ENCODE measurements at regions not wholly inside any gene's neighbourhood (a gene's known extent, or its start where the extent isn't known, plus 50 kb on each side); places are given as distances from the start of the nearest gene placed in this dataset.
"Not testable (repeated sequence)": the region's sequence is repeated elsewhere in the genome, so short reads cannot be mapped to it uniquely, and the experiment has no call there.

DNA sequence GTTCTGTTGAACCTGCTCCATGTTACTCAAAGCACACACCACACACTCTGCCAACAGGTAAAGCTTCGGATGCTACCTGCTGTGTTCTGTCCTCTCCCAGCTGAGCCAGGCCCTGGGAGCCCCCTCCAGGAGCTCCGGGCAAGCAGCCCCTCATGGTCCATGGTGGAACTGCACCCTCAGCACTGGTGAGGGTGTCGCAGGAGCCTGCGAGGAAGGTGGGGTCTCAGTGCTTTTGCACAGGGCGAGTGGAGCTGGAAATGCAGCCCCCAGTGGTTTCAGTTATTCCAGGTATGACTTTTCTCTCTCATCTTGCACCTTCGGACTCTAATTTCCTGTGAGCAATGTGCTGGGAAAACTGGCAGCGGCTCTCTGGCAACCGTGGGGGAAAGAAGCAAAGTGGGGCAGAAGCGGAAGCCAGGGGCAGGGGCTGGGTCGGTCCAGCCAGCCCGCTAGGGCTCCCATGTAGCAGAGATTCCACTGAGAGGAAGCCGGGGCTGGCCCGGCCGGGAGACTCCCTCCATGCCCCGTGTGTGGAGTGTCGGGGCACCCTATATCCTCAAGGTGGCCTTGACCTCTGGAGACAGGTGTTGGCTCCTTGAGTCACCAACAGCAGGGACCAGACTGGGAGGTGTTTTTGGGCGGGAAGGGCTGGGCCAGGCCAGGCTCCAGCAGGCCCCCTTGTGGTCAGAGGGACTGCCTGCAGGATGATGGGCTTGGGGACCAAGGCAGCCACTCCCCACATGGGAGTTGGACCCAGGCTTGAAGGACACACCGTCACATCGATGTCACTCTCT lies 75.6 kb upstream of the PRSS3 start:
- peak; percentile 35 for DNase-seq (ENCODE audit: extremely low spot score)
- POLR2A ChIA-PET, result no interaction called here
- TF ChIP-seq, protein P1, sequence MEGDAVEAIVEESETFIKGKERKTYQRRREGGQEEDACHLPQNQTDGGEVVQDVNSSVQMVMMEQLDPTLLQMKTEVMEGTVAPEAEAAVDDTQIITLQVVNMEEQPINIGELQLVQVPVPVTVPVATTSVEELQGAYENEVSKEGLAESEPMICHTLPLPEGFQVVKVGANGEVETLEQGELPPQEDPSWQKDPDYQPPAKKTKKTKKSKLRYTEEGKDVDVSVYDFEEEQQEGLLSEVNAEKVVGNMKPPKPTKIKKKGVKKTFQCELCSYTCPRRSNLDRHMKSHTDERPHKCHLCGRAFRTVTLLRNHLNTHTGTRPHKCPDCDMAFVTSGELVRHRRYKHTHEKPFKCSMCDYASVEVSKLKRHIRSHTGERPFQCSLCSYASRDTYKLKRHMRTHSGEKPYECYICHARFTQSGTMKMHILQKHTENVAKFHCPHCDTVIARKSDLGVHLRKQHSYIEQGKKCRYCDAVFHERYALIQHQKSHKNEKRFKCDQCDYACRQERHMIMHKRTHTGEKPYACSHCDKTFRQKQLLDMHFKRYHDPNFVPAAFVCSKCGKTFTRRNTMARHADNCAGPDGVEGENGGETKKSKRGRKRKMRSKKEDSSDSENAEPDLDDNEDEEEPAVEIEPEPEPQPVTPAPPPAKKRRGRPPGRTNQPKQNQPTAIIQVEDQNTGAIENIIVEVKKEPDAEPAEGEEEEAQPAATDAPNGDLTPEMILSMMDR (IDR thresholded peaks at IDR 0.05; ENCODE audit: control extremely low read depth, extremely low read depth, low read depth, missing control alignments), result peak; percentile 50
- CTCF ChIA-PET, result interaction anchor here (0.7 to 8.7 kb wide), 12 partner anchors 11 to 124 kb away, joined by 3 to 277 read pairs (median 7); no protein-coding TSS in a partner anchor

DNA sequence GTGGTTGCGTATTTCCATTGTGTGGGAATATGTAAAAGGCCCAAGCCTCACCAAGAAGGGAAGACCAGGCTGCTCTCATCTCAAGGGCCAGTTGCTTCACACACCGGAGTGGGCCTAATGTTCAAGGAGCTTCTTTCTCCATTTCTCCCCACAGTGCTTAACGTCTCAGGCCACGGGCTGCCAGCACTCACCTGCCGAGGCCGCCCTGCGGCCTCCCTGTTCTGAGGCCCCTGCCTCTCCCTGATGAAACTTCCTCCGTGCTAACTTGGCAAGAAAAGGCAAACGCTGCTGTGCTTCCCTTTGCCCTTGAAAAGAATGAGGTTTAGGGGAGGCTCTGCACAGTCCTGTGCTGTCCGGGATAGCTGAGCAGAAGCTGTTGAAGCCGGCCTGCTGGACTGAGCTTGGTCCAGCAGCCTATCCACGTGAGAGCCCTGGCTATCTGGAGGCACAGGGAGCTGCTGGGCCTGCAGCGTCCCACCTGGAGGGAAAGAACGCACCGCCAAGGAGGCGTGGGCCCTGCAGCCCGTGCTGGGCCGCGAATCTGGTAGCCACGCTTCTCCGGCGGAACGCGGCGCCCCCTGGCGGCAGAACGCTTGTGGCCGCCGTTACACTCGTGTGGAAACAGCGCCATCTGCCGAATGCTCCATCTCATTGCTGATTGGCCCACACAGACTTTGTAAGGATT lies 73.5 kb upstream of the PRSS3 start:
- TF ChIP-seq, protein P1 (IDR thresholded peaks at IDR 0.05; ENCODE audit: control extremely low read depth, extremely low read depth, low read depth, missing control alignments), result peak; percentile 100
- CTCF ChIA-PET, result interaction anchor here (0.7 to 8.7 kb wide), 29 partner anchors 9 to 319 kb away, joined by 3 to 277 read pairs (median 4); no protein-coding TSS in a partner anchor
- POLR2A ChIA-PET, result no interaction called here
- peak; percentile 82 for DNase-seq (ENCODE audit: extremely low spot score)

DNA sequence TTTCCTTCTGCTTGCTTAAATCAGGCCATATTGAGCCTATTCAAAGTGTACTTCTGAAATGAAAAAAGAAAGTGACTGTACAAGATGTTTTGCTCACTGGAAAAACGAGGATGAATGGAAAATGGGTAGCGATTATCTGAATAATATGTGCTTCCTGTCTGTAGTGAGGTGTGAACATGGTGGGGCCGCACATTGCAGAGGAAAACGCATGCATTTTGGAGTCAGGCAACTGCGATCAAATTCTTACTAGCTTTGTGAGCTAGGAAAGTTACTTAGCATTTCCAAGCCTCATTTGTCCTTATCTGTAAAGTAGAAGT lies 73.0 kb upstream of the PRSS3 start:
- ChIA-PET CTCF (interaction anchor here (1.0 to 8.7 kb wide), 19 partner anchors 9 to 306 kb away, joined by 3 to 277 read pairs (median 7); no protein-coding TSS in a partner anchor), POLR2A (no interaction called here)
- TF ChIP-seq, protein P1 (IDR thresholded peaks at IDR 0.05; ENCODE audit: control extremely low read depth, extremely low read depth, low read depth, missing control alignments), result no peak
- DNase-seq (ENCODE audit: extremely low spot score), result no peak

DNA sequence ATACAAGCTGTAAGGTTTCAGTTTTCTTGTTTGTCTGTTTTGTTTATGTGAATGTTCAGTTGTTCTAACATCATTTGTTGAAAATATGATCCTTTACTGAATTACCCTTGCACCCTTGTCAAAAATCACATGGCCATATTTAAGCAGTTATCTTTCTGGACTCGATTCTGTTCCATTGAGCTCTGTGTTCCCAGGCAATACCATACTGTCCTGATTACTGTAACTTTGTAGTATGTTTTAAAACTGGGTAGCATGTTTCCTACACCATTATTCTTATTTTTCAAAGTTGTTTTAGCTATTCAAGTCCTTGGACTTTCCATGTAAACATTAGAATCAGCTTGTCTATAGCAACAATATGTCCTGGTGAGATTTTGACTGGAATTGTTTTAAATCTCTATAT lies 66.7 kb upstream of the PRSS3 start:
- TF ChIP-seq, protein P1 (IDR thresholded peaks at IDR 0.05; ENCODE audit: control extremely low read depth, extremely low read depth, low read depth, missing control alignments), result no peak
- CTCF ChIA-PET, result interaction anchor here (1.4 to 3.0 kb wide), 2 partner anchors 50 to 105 kb away, joined by 5 to 10 read pairs; no protein-coding TSS in a partner anchor
- POLR2A ChIA-PET, result no interaction called here
- DNase-seq (ENCODE audit: extremely low spot score), result no peak

DNA sequence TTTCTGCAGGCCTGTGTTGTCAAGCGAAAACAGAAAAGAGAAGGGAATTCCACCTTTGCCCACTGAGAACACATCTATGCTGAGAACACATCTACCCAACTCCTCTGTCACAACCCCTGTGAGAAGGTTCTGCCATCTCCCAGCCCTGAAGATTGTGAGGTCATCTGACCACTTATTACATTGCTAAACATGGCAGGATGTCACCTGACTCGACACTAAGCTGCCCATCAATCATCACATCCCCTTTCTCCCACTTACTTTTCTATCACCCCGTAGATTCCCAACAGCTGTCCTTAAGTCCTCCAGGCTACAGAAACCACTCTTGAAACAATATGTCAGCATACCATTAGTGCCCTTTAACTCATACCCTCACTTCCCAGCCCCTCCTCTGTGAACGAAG lies 64.2 kb upstream of the PRSS3 start:
- TF ChIP-seq, protein P1 (IDR thresholded peaks at IDR 0.05; ENCODE audit: control extremely low read depth, extremely low read depth, low read depth, missing control alignments), result no peak
- no peak for DNase-seq (ENCODE audit: extremely low spot score)
- CTCF ChIA-PET, result interaction anchor here (1.0 to 3.6 kb wide), 7 partner anchors 9 to 115 kb away, joined by 3 to 22 read pairs (median 4); no protein-coding TSS in a partner anchor
- POLR2A ChIA-PET, result no interaction called here

DNA sequence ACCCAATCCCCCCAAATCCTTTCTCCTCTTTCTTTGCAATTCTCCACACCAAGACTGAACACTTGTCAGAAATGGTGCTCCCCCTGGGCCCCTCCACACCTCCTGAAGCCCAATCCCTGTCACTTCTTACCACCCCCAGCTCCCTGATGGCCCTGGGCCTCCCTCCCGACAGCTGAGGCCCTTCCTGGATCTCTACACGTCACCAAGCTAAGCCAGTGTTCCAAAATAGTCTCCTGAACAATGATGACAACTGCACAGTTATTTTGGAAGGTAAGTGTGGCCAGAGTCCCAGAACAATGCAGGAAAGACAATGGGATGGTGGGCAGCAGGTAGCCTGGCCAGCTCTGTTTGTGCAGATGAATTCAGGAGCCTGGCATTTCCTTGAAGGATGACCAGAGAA lies 63.7 kb upstream of the PRSS3 start:
- no peak for DNase-seq (ENCODE audit: extremely low spot score)
- TF ChIP-seq, protein P1 (IDR thresholded peaks at IDR 0.05; ENCODE audit: control extremely low read depth, extremely low read depth, low read depth, missing control alignments), result no peak
- CTCF ChIA-PET, result interaction anchor here (1.0 to 3.6 kb wide), 7 partner anchors 9 to 115 kb away, joined by 3 to 22 read pairs (median 4); no protein-coding TSS in a partner anchor
- POLR2A ChIA-PET, result no interaction called here

DNA sequence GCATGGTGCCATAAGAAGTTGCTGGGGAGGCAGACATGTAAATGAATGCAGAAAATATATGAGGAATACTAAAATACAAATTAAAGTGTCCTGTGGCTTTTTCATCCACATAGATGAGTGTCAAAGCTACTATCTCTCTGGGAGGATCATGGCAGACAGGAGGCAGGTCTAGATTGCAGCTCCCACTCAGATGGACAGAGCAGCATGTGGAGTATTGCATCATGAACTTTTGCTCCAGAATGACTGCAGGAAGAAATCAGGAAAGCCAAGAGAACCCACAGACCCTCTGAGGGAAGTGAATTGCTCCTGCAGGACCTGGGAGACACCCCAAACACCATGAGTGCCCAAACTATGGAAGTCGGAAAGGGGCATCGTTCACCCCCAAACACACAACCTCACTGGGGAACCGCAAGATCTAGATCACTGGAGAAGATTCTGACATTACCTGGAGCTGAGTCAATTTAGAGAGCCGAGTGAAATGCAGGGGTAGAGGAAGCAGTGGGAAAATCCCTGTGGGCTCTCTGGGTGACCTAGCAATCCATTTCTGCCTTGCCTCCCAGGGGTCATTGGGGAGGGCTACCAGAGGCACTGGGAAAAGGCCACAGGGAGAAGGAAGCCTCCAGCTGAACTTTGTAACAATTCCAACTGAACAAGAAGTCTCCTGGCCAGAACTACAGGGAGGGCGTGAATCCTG lies 61.0 kb upstream of the PRSS3 start:
- CTCF ChIA-PET, result interaction anchor here (1.1 to 3.0 kb wide), 4 partner anchors 11 to 110 kb away, joined by 3 to 8 read pairs (median 6); no protein-coding TSS in a partner anchor
- POLR2A ChIA-PET; DNase-seq (ENCODE audit: extremely low spot score): not testable (repeated sequence)

DNA sequence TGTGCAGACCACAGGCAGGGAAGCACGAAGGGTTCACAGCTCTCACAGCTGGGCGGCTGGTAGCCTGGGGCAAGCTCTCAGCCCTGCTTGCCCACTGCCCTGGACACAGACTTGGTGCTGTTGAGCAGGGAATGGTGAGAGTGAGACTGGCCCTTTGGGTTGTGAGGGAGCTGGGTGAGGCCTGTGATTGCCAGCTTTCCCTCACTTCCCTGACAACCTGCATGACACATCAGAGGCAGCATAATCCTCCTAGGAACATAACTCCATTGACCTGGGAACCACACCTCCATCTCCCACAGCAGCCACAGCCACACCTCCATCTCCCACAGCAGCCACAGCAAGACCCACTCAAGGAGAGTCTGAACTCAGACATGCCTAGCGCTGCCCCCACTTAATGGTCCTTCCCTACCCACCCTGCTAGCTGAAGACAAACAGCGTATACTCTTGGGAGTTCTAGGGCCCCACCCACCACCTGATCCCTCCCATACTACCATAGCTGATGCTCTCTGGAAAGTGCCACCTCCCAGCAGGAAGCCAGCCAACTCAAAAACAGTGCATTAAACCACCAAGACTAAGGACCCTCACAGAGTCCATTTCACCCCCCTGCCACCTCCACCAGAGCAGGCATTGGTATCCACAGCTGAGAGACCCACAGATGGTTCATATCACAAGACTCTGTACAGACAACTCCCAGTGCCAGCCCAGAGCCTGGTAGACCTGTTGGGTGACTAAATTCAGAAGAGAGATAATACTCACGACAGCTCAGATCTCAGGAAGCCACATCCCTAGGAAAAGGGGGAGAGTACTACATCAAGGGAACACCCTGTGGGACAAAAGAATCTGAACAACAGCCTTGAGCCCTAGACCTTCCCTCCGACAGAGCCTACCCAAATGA lies 60.2 kb upstream of the PRSS3 start:
- DNase-seq (ENCODE audit: extremely low spot score); POLR2A ChIA-PET: not testable (repeated sequence)
- CTCF ChIA-PET, result interaction anchor here (0.8 to 3.0 kb wide), 6 partner anchors 12 to 119 kb away, joined by 3 to 8 read pairs (median 4); no protein-coding TSS in a partner anchor

Measured in GM10248 (cell line).